K562 (cell line): ENCODE measurements at regions not wholly inside any gene's neighbourhood (a gene's known extent, or its start where the extent isn't known, plus 50 kb on each side); places are given as distances from the start of the nearest gene placed in this dataset.

Source experiments
- ATAC-seq: fragments of 200-7000 bp; cut with Tn5 transposase; 3 replicates; pipeline ENCODE4 v1.9.1; 2020; ENCODE audit warnings: moderate library complexity
- BruUV-seq: library from RNA; stranded (reverse); fragments of 400-500 nt; replicated peaks from 2 replicates; lab custom pipeline; 2021; lab: Mats Ljungman, UMichigan
- CTCF ChIA-PET: fragments of 300-600 bp; formaldehyde crosslinking; extraction: SDS; loops from one replicate; lab custom pipeline; 2021; ENCODE audit warnings: low intra/inter-chr PET ratio; lab: Yijun Ruan, JAX
- POLR2A ChIA-PET: fragments of 300-600, 350-650 bp; sonication (Branson Sonifier 250); formaldehyde crosslinking; extraction: SDS; loops from one replicate; lab custom pipeline; 2021; ENCODE audit warnings: antibody characterized with exemption, inconsistent platforms; lab: Yijun Ruan, JAX
- DNase-seq, 4 experiments: peaks; one replicate each; pipeline versions ENCODE4 v3.0.0 to v3.0.0-alpha.2; 2011 to 2018; ENCODE audit warnings: low spot score in 3 of 4, mixed read lengths in 3 of 4; ENCODE audit errors: extremely low read depth in 1 of 4
- FAIRE-seq: peaks from 2 replicates; lab custom pipeline; 2011; peaks lifted over from hg19 to GRCh38; lab: Jason Lieb, UNC
- H2AFZ ChIP-seq: 2 replicates; pipeline ENCODE4 v1.6.0; 2011; ENCODE audit warnings: low read depth, low read length, control low read depth, inconsistent platforms
- H3K27ac ChIP-seq: fragments of 200-600 bp; 3 replicates; pipeline ENCODE4 v1.8.0; 2011; ENCODE audit warnings: low read depth, mild to moderate bottlenecking, control low read depth, inconsistent platforms, low read length, moderate library complexity, mixed read lengths; ENCODE audit errors: extremely low read depth
- H3K27me3 ChIP-seq, 2 experiments: fragments of 300-600 bp in 1 of 2; 2 replicates in 1 of 2; 3 replicates in 1 of 2; pipeline versions ENCODE4 v1.6.0 to v1.8.0; 2011; ENCODE audit warnings: inconsistent platforms in 2 of 2, low read length in 2 of 2, mild to moderate bottlenecking in 1 of 2, mixed read lengths in 1 of 2, moderate library complexity in 1 of 2; ENCODE audit not compliant: control insufficient read depth in 2 of 2, insufficient read depth in 2 of 2
- H3K36me3 ChIP-seq: fragments of 300-600 bp; 3 replicates; pipeline ENCODE4 v1.8.0; 2011; ENCODE audit warnings: mild to moderate bottlenecking, low read length, inconsistent platforms; ENCODE audit not compliant: control insufficient read depth, insufficient read depth
- H3K4me1 ChIP-seq, 2 experiments: fragments of 200-600 bp in 1 of 2; replicated peaks in 1 of 2; 2 replicates in 1 of 2; 3 replicates in 1 of 2; pipeline versions ENCODE4 v1.5.1 to v1.8.0; 2011; ENCODE audit warnings: inconsistent platforms in 2 of 2, low read length in 2 of 2, mild to moderate bottlenecking in 1 of 2, mixed read lengths in 1 of 2, moderate library complexity in 1 of 2; ENCODE audit not compliant: control insufficient read depth in 2 of 2, insufficient read depth in 2 of 2
- H3K4me2 ChIP-seq: 2 replicates; pipeline ENCODE4 v1.6.1; 2011; ENCODE audit warnings: low read length, control low read depth, inconsistent platforms, mixed read lengths; ENCODE audit not compliant: insufficient read depth
- H3K4me3 ChIP-seq: fragments of 200-600 bp; sonication (generic), shearing (Covaris generic); 2 replicates; pipeline ENCODE4 v1.5.1; 2016; ENCODE audit warnings: control low read depth, inconsistent platforms
- H3K79me2 ChIP-seq: fragments of 200-600 bp; 3 replicates; pipeline ENCODE4 v1.8.0; 2011; ENCODE audit warnings: low read length, inconsistent platforms; ENCODE audit not compliant: control insufficient read depth, insufficient read depth
- H3K9ac ChIP-seq, 2 experiments: 2 replicates each; pipeline versions ENCODE4 v1.6.0 to v1.6.1; 2011; ENCODE audit warnings: low read depth in 2 of 2, low read length in 2 of 2, control low read depth in 1 of 2, inconsistent platforms in 1 of 2, mild to moderate bottlenecking in 1 of 2, mixed read lengths in 1 of 2; ENCODE audit not compliant: insufficient read depth in 1 of 2
- H3K9me1 ChIP-seq: one replicate; pipeline ENCODE4 v1.6.0; 2011; ENCODE audit warnings: inconsistent platforms, mild to moderate bottlenecking, low read length, moderate library complexity; ENCODE audit not compliant: control insufficient read depth, insufficient read depth
- H3K9me3 ChIP-seq: replicated peaks from 2 replicates; pipeline ENCODE4 v1.5.1; 2011; ENCODE audit warnings: low read depth, low read length, inconsistent platforms; ENCODE audit not compliant: control insufficient read depth, insufficient read depth
- H4K20me1 ChIP-seq: replicated peaks from 2 replicates; pipeline ENCODE4 v1.6.1; 2011; ENCODE audit warnings: low read length, inconsistent platforms, mixed read lengths; ENCODE audit not compliant: control insufficient read depth, insufficient read depth
- ARID2 ChIP-seq: fragments of 450-650 bp; IDR thresholded peaks from 2 replicates; pipeline ENCODE4 v1.6.1; 2017; ENCODE audit warnings: antibody characterized with exemption, mild to moderate bottlenecking
- NCOA1 ChIP-seq: fragments of 450-650 bp; IDR thresholded peaks from 2 replicates; pipeline ENCODE4 v1.6.1; 2016; ENCODE audit warnings: low read depth
- RAD21 ChIP-seq, 2 experiments: fragments of 250-450 bp in 1 of 2; fragments of 450-650 bp in 1 of 2; sonication (Bioruptor Pico) in 1 of 2; formaldehyde crosslinking in 1 of 2; IDR thresholded peaks in 1 of 2; conservative IDR thresholded peaks in 1 of 2; 2 replicates each; pipeline versions ENCODE4 v1.4.0 to v1.8.0; 2020 to 2022; ENCODE audit warnings: mild to moderate bottlenecking in 2 of 2, moderate library complexity in 1 of 2
- SAP30 ChIP-seq: fragments of 200-600 bp; sonication (generic); IDR thresholded peaks from 2 replicates; pipeline ENCODE4 v1.6.1; 2012; ENCODE audit warnings: borderline replicate concordance, low read depth, mild to moderate bottlenecking, moderate library complexity, low read length, control low read depth, inconsistent platforms; ENCODE audit not compliant: insufficient read depth, poor library complexity, severe bottlenecking
- TOE1 ChIP-seq, 2 experiments: fragments of 450-650 bp in 1 of 2; sonication (generic) in 1 of 2; formaldehyde crosslinking in 1 of 2; IDR thresholded peaks; 2 replicates each; pipeline versions ENCODE4 v1.7.1 to v1.8.0; 2016 to 2022; ENCODE audit warnings: borderline replicate concordance in 2 of 2, mild to moderate bottlenecking in 2 of 2, antibody characterized with exemption in 1 of 2, inconsistent platforms in 1 of 2, low read depth in 1 of 2, missing genetic modification reagents in 1 of 2, moderate library complexity in 1 of 2
- WGBS: fragments of 100-300 bp; shearing (Covaris generic); methylation state at CpG from one replicate; pipeline ENCODE4 v1.1.6; 2016; ENCODE audit warnings: low coverage, mixed read lengths; ENCODE audit not compliant: insufficient coverage; ENCODE audit errors: missing lambda C conversion rate; 5-methylcytosine and 5-hydroxymethylcytosine counted together
- in situ Hi-C: fragments of 300-500 bp; cut with MboI; formaldehyde crosslinking; loops from 4 replicates; pipeline ENCODE4 v1.15.0; 2018; ENCODE audit warnings: inconsistent platforms, mixed read lengths
- intact Hi-C: fragments of 100-400 bp; cut with micrococcal nuclease; formaldehyde crosslinking; loops from 2 replicates; pipeline ENCODE4 v1.14.2; 2022
- TF ChIP-seq, protein P1 (sequence below): fragments of 450-650 bp; formaldehyde crosslinking; IDR thresholded peaks from 2 replicates; pipeline ENCODE4 v1.4.0; 2020; ENCODE audit warnings: mild to moderate bottlenecking, moderate library complexity
- TF ChIP-seq, protein P2 (sequence below), 2 experiments: fragments of 450-650 bp; formaldehyde crosslinking in 1 of 2; IDR thresholded peaks; 2 replicates each; pipeline versions ENCODE4 v1.4.0 to v1.6.1; 2014 to 2020; ENCODE audit warnings: mild to moderate bottlenecking in 2 of 2, borderline replicate concordance in 1 of 2, low read depth in 1 of 2

DNA sequence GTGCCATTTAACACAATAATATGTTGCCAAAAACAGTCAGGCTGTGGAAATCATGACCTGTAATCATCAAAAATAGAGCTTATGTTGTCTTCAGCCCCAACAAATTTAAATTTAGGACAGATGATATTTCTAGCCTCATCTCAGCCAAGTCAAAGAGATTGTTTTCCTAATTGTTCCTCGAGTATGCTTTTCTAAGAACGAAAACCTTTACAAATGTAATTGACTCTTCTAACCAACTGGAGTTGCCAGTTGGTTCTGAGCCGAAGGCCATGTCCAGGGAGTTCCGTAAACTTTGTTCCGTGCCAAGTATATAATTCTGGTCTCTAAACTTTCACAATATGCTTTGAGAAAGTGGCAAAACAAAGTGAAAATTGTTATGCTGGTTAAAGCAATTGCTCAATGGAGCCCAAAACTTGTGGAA lies 160.8 kb downstream of the CEMIP2 start (continued):
- no peak for TF ChIP-seq SAP30

DNA sequence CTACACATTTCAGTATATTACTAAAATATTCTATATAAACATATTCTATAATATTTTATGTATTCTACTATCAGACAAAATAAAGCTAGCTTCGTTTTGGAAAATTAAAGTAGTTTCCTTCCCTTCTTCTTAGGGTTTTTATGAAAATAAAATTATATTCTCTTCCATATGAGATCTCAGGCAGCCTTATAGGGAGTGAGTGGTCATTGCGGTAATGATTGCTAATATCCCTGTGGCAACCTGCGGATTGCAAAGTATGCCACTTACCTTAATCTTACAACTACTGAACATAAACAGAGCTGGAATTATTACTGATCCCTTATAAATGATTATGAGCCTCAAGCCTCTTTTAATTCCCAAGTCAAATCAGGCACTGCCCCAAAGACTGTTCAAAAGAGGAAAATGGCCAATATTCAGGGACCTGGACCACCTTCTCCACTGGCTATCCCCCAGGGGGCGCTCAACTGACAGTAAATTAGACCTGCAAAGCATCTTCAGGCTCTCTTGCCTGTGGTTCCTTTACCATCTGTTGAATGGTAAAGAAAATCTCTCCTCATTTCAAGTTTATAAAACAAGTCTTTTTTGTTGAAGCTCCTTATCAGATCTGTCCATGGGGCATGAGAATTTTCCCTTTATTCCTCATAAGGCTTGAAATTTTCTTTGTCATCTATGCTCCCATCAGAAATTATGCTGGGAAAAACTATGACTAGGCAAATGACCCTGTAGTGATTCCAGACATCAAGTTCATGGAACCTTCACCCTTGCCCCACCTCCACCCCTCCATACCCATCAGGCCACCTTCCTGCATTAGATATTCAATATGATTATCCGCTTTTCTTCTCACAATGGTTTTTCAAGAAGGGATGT lies 163.9 kb downstream of the CEMIP2 start:
- Histone ChIP-seq H3K36me3 (no peaks in the 10 kb centered on the region), H4K20me1 (no peaks in the 10 kb centered on the region), H3K4me2 (no peak overlapping the region), H3K4me3 (no peak overlapping the region), H3K9ac (no peak overlapping the region), H3K27ac (no peak overlapping the region), H2AFZ (no peak overlapping the region), H3K4me1 (no peaks in the 10 kb centered on the region), H3K9me3 (no peaks in the 10 kb centered on the region), H3K79me2 (no peaks in the 10 kb centered on the region), H3K9me1 (no peaks in the 10 kb centered on the region), H3K27me3 (no peaks in the 10 kb centered on the region)
- in situ Hi-C loops (no loop called here), intact Hi-C loops (loop anchor here (1.0 to 10.0 kb wide), 2 partner anchors 165 to 320 kb away; no protein-coding TSS in a partner anchor)
- FAIRE-seq = peak; percentile 71
- no TSS peak for BruUV-seq
- CTCF ChIA-PET = interaction anchor here (0.7 to 4.0 kb wide), 4 partner anchors 17 to 203 kb away, joined by 3 to 25 read pairs (median 5); partner anchors contain the start of gene CEMIP2
- ATAC-seq = peak; percentile 92
- 33% methylated on average over 4 of the region's 5 CpGs for WGBS
- POLR2A ChIA-PET = interaction anchor here (1.3 kb wide), 1 partner anchor 15 kb away, joined by 3 read pairs; no protein-coding TSS in a partner anchor
- peak; percentile 36 to 75 (median 50) for DNase-seq
- TF ChIP-seq, protein P1, sequence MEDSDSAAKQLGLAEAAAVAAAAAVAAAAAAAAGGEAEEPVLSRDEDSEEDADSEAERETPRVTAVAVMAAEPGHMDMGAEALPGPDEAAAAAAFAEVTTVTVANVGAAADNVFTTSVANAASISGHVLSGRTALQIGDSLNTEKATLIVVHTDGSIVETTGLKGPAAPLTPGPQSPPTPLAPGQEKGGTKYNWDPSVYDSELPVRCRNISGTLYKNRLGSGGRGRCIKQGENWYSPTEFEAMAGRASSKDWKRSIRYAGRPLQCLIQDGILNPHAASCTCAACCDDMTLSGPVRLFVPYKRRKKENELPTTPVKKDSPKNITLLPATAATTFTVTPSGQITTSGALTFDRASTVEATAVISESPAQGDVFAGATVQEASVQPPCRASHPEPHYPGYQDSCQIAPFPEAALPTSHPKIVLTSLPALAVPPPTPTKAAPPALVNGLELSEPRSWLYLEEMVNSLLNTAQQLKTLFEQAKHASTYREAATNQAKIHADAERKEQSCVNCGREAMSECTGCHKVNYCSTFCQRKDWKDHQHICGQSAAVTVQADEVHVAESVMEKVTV (CRISPR knock-in tag) = peak; percentile 60
- TF ChIP-seq ARID2 (peak; percentile 75), TOE1 (IDR thresholded peaks at IDR 0.05; ENCODE audit: borderline replicate concordance) (no peak), TOE1 (CRISPR knock-in tag; IDR thresholded peaks at IDR 0.05; ENCODE audit: borderline replicate concordance, low read depth) (no peak), NCOA1 (no peak), RAD21 (CRISPR knock-in tag; conservative IDR thresholded peaks at IDR 0.05 in 1 of 2, IDR thresholded peaks at IDR 0.05 in 1 of 2) (peak; percentile 79 to 92)
- TF ChIP-seq, protein P2, sequence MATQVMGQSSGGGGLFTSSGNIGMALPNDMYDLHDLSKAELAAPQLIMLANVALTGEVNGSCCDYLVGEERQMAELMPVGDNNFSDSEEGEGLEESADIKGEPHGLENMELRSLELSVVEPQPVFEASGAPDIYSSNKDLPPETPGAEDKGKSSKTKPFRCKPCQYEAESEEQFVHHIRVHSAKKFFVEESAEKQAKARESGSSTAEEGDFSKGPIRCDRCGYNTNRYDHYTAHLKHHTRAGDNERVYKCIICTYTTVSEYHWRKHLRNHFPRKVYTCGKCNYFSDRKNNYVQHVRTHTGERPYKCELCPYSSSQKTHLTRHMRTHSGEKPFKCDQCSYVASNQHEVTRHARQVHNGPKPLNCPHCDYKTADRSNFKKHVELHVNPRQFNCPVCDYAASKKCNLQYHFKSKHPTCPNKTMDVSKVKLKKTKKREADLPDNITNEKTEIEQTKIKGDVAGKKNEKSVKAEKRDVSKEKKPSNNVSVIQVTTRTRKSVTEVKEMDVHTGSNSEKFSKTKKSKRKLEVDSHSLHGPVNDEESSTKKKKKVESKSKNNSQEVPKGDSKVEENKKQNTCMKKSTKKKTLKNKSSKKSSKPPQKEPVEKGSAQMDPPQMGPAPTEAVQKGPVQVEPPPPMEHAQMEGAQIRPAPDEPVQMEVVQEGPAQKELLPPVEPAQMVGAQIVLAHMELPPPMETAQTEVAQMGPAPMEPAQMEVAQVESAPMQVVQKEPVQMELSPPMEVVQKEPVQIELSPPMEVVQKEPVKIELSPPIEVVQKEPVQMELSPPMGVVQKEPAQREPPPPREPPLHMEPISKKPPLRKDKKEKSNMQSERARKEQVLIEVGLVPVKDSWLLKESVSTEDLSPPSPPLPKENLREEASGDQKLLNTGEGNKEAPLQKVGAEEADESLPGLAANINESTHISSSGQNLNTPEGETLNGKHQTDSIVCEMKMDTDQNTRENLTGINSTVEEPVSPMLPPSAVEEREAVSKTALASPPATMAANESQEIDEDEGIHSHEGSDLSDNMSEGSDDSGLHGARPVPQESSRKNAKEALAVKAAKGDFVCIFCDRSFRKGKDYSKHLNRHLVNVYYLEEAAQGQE (IDR thresholded peaks at IDR 0.05; ENCODE audit: borderline replicate concordance) = peak; percentile 85
- TF ChIP-seq, protein P2 (CRISPR knock-in tag; IDR thresholded peaks at IDR 0.05; ENCODE audit: low read depth) = no peak
